NB4 (cell line): ENCODE measurements at regions not wholly inside any gene's neighbourhood (a gene's known extent, or its start where the extent isn't known, plus 50 kb on each side); places are given as distances from the start of the nearest gene placed in this dataset.
"Not testable (repeated sequence)": the region's sequence is repeated elsewhere in the genome, so short reads cannot be mapped to it uniquely, and the experiment has no call there.

Experiments used
- CTCF ChIP-seq: IDR thresholded peaks from one replicate; pipeline ENCODE4 v1.5.1; 2012; ENCODE audit warnings: low read depth, low read length
- POLR2A ChIP-seq: IDR thresholded peaks from 2 replicates; pipeline ENCODE4 v1.6.1; 2011; ENCODE audit warnings: mild to moderate bottlenecking; ENCODE audit not compliant: insufficient read length; ENCODE audit errors: extremely low read depth

DNA sequence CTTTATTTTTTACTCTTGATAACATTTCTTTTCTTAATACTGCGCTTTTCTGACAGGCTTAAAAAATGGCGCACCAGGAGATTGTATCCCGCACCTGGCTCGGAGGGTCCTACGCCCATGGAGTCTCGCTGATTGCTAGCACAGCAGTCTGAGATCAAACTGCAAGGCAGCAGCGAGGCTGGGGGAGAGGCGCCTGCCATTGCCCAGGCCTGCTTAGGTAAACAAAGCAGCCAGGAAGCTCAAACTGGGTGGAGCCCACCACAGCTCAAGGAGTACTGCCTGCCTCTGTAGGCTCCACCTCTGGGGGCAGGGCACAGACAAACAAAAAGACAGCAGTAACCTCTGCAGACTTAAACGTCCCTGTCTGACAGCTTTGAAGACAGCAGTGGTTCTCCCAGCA lies 264.2 kb upstream of the EYS start:
- not testable (repeated sequence) for TF ChIP-seq CTCF, POLR2A
